ENCODE measurements at regions not wholly inside any gene's neighbourhood (a gene's known extent, or its start where the extent isn't known, plus 50 kb on each side); places are given as distances from the start of the nearest gene placed in this dataset.
"Not testable (repeated sequence)": the region's sequence is repeated elsewhere in the genome, so short reads cannot be mapped to it uniquely, and the experiment has no call there.

DNA sequence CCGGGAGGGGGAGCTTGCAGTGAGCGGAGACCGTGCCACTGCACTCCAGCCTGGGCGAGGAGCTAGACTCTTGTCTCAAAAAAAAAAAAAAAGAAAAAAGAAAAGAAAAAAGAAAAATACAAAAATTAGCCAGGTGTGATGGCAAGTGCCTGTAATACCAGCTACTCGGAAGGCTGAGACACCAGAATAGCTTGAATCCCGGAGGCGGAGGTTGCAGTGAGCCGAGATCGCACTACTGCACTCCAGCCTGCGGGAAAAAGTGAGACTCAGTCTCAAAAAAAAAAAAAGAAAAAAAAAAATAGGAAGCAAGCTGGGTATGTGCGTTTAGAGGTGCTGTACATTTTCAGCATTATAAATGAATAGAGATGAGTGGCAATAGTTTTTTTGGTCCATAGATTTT lies 129.3 kb downstream of the CDRT15L2 start:
- TF ChIP-seq EZH2 (IDR thresholded peaks at IDR 0.05; ENCODE audit: insufficient read depth, poor library complexity, severe bottlenecking); EZH2phosphoT487 (IDR thresholded peaks at IDR 0.05; ENCODE audit: insufficient read depth, low read depth): not testable (repeated sequence)

All from GM23248 (cell line).